H9 (cell line): ENCODE measurements at regions not wholly inside any gene's neighbourhood (a gene's known extent, or its start where the extent isn't known, plus 50 kb on each side); places are given as distances from the start of the nearest gene placed in this dataset.

Source experiments
- DNase-seq: peaks from one replicate; pipeline ENCODE4 v3.0.0-alpha.2; 2017
- H2AFZ ChIP-seq: one replicate; pipeline ENCODE4 v1.6.1; 2013; ENCODE audit warnings: mild to moderate bottlenecking, low read length, control low read depth, moderate library complexity
- H2AK5ac ChIP-seq: 2 replicates; pipeline ENCODE4 v1.6.1; 2013; ENCODE audit warnings: low read length, control low read depth, mixed read lengths; ENCODE audit not compliant: insufficient read length
- H2BK120ac ChIP-seq: one replicate; pipeline ENCODE4 v1.6.1; 2013; ENCODE audit warnings: low read depth, mild to moderate bottlenecking, low read length, control low read depth, inconsistent platforms; ENCODE audit not compliant: poor library complexity, severe bottlenecking
- H2BK12ac ChIP-seq: 2 replicates; pipeline ENCODE4 v1.6.1; 2013; ENCODE audit warnings: low read length, control low read depth, mixed read lengths, low read depth; ENCODE audit not compliant: insufficient read length
- H2BK15ac ChIP-seq: 2 replicates; pipeline ENCODE4 v1.6.1; 2013; ENCODE audit warnings: low read depth, low read length, control low read depth
- H2BK20ac ChIP-seq: one replicate; pipeline ENCODE4 v1.6.1; 2013; ENCODE audit warnings: low read depth, mild to moderate bottlenecking, low read length, control low read depth, inconsistent platforms; ENCODE audit not compliant: poor library complexity, severe bottlenecking
- H2BK5ac ChIP-seq: 2 replicates; pipeline ENCODE4 v1.6.1; 2013; ENCODE audit warnings: low read length, control low read depth, mixed read lengths; ENCODE audit not compliant: insufficient read length
- H3K14ac ChIP-seq: 2 replicates; pipeline ENCODE4 v1.6.1; 2013; ENCODE audit warnings: low read length, control low read depth; ENCODE audit not compliant: insufficient read depth
- H3K18ac ChIP-seq: 2 replicates; pipeline ENCODE4 v1.6.1; 2013; ENCODE audit warnings: low read depth, mild to moderate bottlenecking, mixed read lengths, low read length, control low read depth; ENCODE audit not compliant: insufficient read length
- H3K23ac ChIP-seq: 2 replicates; pipeline ENCODE4 v1.6.1; 2013; ENCODE audit warnings: low read length, control low read depth, mixed read lengths, low read depth; ENCODE audit not compliant: insufficient read length
- H3K23me2 ChIP-seq: 2 replicates; pipeline ENCODE4 v1.6.1; 2013; ENCODE audit warnings: low read depth, mild to moderate bottlenecking, mixed read lengths, low read length, control low read depth; ENCODE audit not compliant: insufficient read length, poor library complexity, severe bottlenecking
- H3K27ac ChIP-seq: 2 replicates; pipeline ENCODE4 v1.5.1; 2013; ENCODE audit warnings: low read length, control low read depth, mixed read lengths, low read depth; ENCODE audit not compliant: insufficient read length
- H3K27me3 ChIP-seq: 2 replicates; pipeline ENCODE4 v1.6.1; 2013; ENCODE audit warnings: low read length, control low read depth, inconsistent platforms; ENCODE audit not compliant: insufficient read depth
- H3K4ac ChIP-seq: 2 replicates; pipeline ENCODE4 v1.6.1; 2013; ENCODE audit warnings: low read depth, mild to moderate bottlenecking, control low read depth, inconsistent platforms, low read length, moderate library complexity
- H3K4me1 ChIP-seq: 2 replicates; pipeline ENCODE4 v1.6.1; 2013; ENCODE audit warnings: low read length, control low read depth, inconsistent platforms; ENCODE audit not compliant: insufficient read depth
- H3K4me2 ChIP-seq: 2 replicates; pipeline ENCODE4 v1.6.1; 2013; ENCODE audit warnings: low read length, control low read depth, mixed read lengths; ENCODE audit not compliant: insufficient read length, insufficient read depth
- H3K56ac ChIP-seq: 2 replicates; pipeline ENCODE4 v1.6.1; 2013; ENCODE audit warnings: low read depth, mild to moderate bottlenecking, mixed read lengths, low read length, control low read depth; ENCODE audit not compliant: insufficient read length
- H3K79me1 ChIP-seq: 2 replicates; pipeline ENCODE4 v1.6.1; 2013; ENCODE audit warnings: low read depth, mild to moderate bottlenecking, moderate library complexity, low read length, control low read depth, inconsistent platforms; ENCODE audit not compliant: insufficient read depth, poor library complexity, severe bottlenecking
- H3K79me2 ChIP-seq: 2 replicates; pipeline ENCODE4 v1.6.1; 2013; ENCODE audit warnings: low read length, control low read depth, inconsistent platforms; ENCODE audit not compliant: insufficient read depth
- H3K9ac ChIP-seq: 2 replicates; pipeline ENCODE4 v1.6.1; 2013; ENCODE audit warnings: low read length, control low read depth, mixed read lengths; ENCODE audit not compliant: insufficient read length; ENCODE audit errors: extremely low read depth
- H3K9me3 ChIP-seq: one replicate; pipeline ENCODE4 v1.6.1; 2013; ENCODE audit warnings: low read depth, low read length, inconsistent platforms; ENCODE audit not compliant: control insufficient read depth
- H3T11ph ChIP-seq: one replicate; pipeline ENCODE4 v1.6.1; 2013; ENCODE audit warnings: mild to moderate bottlenecking, low read length, control low read depth, inconsistent platforms
- H4K20me1 ChIP-seq: one replicate; pipeline ENCODE4 v1.6.1; 2013; ENCODE audit not compliant: control insufficient read depth, insufficient read length, insufficient read depth
- H4K5ac ChIP-seq: 2 replicates; pipeline ENCODE4 v1.6.1; 2013; ENCODE audit warnings: low read depth, mild to moderate bottlenecking, mixed read lengths, low read length, control low read depth; ENCODE audit not compliant: insufficient read length
- H4K8ac ChIP-seq: replicated peaks from 2 replicates; pipeline ENCODE4 v1.6.1; 2013; ENCODE audit warnings: low read length, control low read depth, mixed read lengths, low read depth; ENCODE audit not compliant: insufficient read length
- H4K91ac ChIP-seq: 2 replicates; pipeline ENCODE4 v1.6.1; 2013; ENCODE audit warnings: low read depth, mild to moderate bottlenecking, moderate library complexity, mixed read lengths, low read length, control low read depth; ENCODE audit not compliant: insufficient read length
- H3K27ac Mint-ChIP-seq, 3 experiments: 2 replicates in 2 of 3; 3 replicates in 1 of 3; pipeline ENCODE4 v1.8.0; 2020 to 2021; ENCODE audit warnings: mixed read lengths in 3 of 3, mild to moderate bottlenecking in 1 of 3, moderate library complexity in 1 of 3
- H3K27me3 Mint-ChIP-seq: 2 replicates; pipeline ENCODE4 v1.8.0; 2021; ENCODE audit warnings: low read depth, mild to moderate bottlenecking, moderate library complexity, mixed read lengths
- H3K36me3 Mint-ChIP-seq, 3 experiments: 2 replicates in 2 of 3; 3 replicates in 1 of 3; pipeline ENCODE4 v1.8.0; 2020 to 2021; ENCODE audit warnings: low read depth in 3 of 3, mixed read lengths in 3 of 3; ENCODE audit not compliant: insufficient read depth in 1 of 3
- H3K4me1 Mint-ChIP-seq, 2 experiments: 2 replicates each; pipeline ENCODE4 v1.8.0; 2020; ENCODE audit warnings: mixed read lengths in 2 of 2
- H3K4me3 Mint-ChIP-seq, 2 experiments: 2 replicates in 1 of 2; 3 replicates in 1 of 2; pipeline ENCODE4 v1.8.0; 2020 to 2021; ENCODE audit warnings: mild to moderate bottlenecking in 2 of 2, mixed read lengths in 2 of 2, moderate library complexity in 1 of 2
- H3K9me3 Mint-ChIP-seq, 2 experiments: 2 replicates in 1 of 2; 3 replicates in 1 of 2; pipeline ENCODE4 v1.8.0; 2020; ENCODE audit warnings: mild to moderate bottlenecking in 2 of 2, mixed read lengths in 2 of 2, moderate library complexity in 1 of 2
- CTCF ChIP-seq: fragments of 200-600 bp; sonication (generic); conservative IDR thresholded peaks from 3 replicates; pipeline ENCODE4 v1.8.0; 2021; ENCODE audit warnings: antibody characterized with exemption, mild to moderate bottlenecking
- WGBS: extraction: QIAGEN DNeasy Blood & Tissue Kit; methylation state at CpG from one replicate; pipeline ENCODE4 v1.1.7; 2013; ENCODE audit warnings: missing lambda C conversion rate, low lambda C conversion rate, mixed read lengths; ENCODE audit not compliant: insufficient read length; ENCODE audit errors: extremely low coverage; 5-methylcytosine and 5-hydroxymethylcytosine counted together

DNA sequence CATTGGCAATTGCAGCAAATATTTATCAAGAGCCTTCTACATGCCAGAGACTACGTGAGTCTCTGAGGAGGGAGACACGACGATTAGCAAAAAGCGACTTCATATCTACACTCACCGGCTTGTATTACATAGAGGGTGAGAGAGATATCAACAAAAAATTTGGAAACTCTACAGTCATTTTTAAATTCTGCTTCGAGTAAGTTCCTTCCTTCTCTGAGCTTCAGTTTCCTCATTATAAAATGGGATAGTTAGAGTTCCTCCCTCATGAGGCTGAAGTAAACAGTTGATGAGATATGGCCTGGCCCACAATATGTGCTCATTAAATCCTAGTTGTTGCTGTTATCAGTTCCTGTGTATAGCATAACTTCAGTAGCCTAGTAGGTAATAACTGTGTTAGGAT lies 64.1 kb upstream of the SIRPA start:
- no peak overlapping the region; a peak in 1 of 5 replicates for H3K4me3 Mint-ChIP-seq
- no peaks in the 10 kb centered on the region for H3K23me2 ChIP-seq
- H3K36me3 Mint-ChIP-seq: no peaks in the 10 kb centered on the region
- no CpG with 5 or more reads among the region's 6 CpGs for WGBS
- no peak overlapping the region for H3K9ac ChIP-seq
- no peak for DNase-seq
- H2AK5ac ChIP-seq: no peak overlapping the region
- no peak overlapping the region for H3K4ac ChIP-seq
- H3K18ac ChIP-seq: no peak overlapping the region
- no peaks in the 10 kb centered on the region for H3K9me3 Mint-ChIP-seq
- no peak overlapping the region for H3K4me2 ChIP-seq
- H3T11ph ChIP-seq: no peak overlapping the region
- TF ChIP-seq CTCF: no peak
- H3K27me3 Mint-ChIP-seq: peaks cover 11% of the 10 kb centered on the region
- H3K4me1 Mint-ChIP-seq: peaks cover 24 to 33% of the 10 kb centered on the region in 2 experiments
- H3K27ac Mint-ChIP-seq: no peak overlapping the region
- H2BK5ac ChIP-seq: no peak overlapping the region
- no peak overlapping the region for H4K8ac ChIP-seq
- no peaks in the 10 kb centered on the region for H3K79me2 ChIP-seq
- H2BK12ac ChIP-seq: no peak overlapping the region
- no peak overlapping the region for H3K14ac ChIP-seq
- no peak overlapping the region for H2BK15ac ChIP-seq
- H3K56ac ChIP-seq: no peak overlapping the region
- no peak overlapping the region for H4K5ac ChIP-seq
- no peaks in the 10 kb centered on the region for H3K9me3 ChIP-seq
- no peak overlapping the region for H2AFZ ChIP-seq
- H3K79me1 ChIP-seq: no peaks in the 10 kb centered on the region
- H2BK120ac ChIP-seq: no peak overlapping the region
- H2BK20ac ChIP-seq: no peak overlapping the region
- H4K20me1 ChIP-seq: no peaks in the 10 kb centered on the region
- H3K27me3 ChIP-seq: no peaks in the 10 kb centered on the region
- H4K91ac ChIP-seq: no peak overlapping the region
- H3K27ac ChIP-seq: no peak overlapping the region
- no peak overlapping the region for H3K23ac ChIP-seq
- no peaks in the 10 kb centered on the region for H3K4me1 ChIP-seq
